ENCODE measurements at regions not wholly inside any gene's neighbourhood (a gene's known extent, or its start where the extent isn't known, plus 50 kb on each side); places are given as distances from the start of the nearest gene placed in this dataset.

DNA sequence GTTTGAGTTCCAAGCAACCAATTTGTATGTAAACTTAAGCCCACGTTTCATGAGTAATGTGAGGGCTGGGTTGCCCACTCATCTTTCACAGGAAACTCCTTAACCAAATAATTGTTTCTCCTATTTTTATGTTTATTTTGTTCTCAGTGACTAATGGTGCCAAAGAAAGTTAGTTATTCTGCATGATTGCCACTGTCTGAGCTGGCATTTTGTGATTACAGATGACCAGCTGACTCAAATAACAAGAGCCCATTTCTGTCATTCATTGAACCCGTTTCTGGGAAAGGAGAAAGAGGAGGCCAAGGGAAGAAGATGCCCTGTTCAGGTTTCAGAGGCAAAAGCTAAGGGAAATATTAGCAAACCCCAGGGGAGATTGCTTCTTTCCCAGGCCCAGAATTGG, 186.9 kb upstream of the MYO3A start:
- TF ChIP-seq CTCF (IDR thresholded peaks at IDR 0.05): no peak
- TF ChIP-seq POLR2A (IDR thresholded peaks at IDR 0.05): no peak
